Neural progenitor cell (in vitro differentiated cells): ENCODE measurements at regions not wholly inside any gene's neighbourhood (a gene's known extent, or its start where the extent isn't known, plus 50 kb on each side); places are given as distances from the start of the nearest gene placed in this dataset.

Source experiments
- CTCF ChIP-seq: fragments of 200-600 bp; sonication (generic); IDR thresholded peaks from 2 replicates; pipeline ENCODE4 v1.5.1; 2017; ENCODE audit warnings: antibody characterized with exemption, mild to moderate bottlenecking
- EZH2 ChIP-seq: fragments of 200-600 bp; sonication (generic); IDR thresholded peaks from 2 replicates; pipeline ENCODE4 v1.6.1; 2017; ENCODE audit warnings: antibody characterized with exemption, mild to moderate bottlenecking, moderate library complexity
- EZH2phosphoT487 ChIP-seq: fragments of 200-600 bp; sonication (generic); IDR thresholded peaks from 2 replicates; pipeline ENCODE4 v1.6.1; 2017; ENCODE audit warnings: antibody characterized with exemption

DNA sequence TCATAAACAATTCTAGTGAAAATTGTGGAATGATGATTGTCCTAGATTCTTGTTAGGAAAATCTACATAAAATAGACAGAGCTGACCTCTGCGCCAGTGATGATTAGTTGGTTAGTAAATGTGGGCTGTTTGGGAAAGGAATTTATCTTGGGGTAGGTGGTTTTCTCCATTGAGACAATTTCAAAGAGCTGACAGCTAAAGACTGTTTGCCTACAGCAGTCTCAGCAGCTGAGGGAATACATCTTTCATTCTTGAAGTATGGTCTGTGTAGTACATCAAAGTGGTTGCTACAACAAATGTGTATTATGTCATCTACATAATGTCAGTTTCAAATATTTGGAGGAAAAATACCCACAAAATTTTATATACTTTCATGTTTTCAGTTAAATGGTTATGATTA is 117.2 kb upstream of the TRPC4 start:
- TF ChIP-seq CTCF (no peak), EZH2 (no peak), EZH2phosphoT487 (no peak)
